Endothelial cell of umbilical vein (primary cell): ENCODE measurements at regions not wholly inside any gene's neighbourhood (a gene's known extent, or its start where the extent isn't known, plus 50 kb on each side); places are given as distances from the start of the nearest gene placed in this dataset.
"Not testable (repeated sequence)": the region's sequence is repeated elsewhere in the genome, so short reads cannot be mapped to it uniquely, and the experiment has no call there.

Experiments
- EZH2 ChIP-seq: IDR thresholded peaks from 2 replicates; pipeline ENCODE4 v1.6.1; 2012; ENCODE audit warnings: borderline replicate concordance, low read depth, mild to moderate bottlenecking, moderate library complexity, low read length, inconsistent platforms; ENCODE audit not compliant: severe bottlenecking
- FOS ChIP-seq: IDR thresholded peaks from 2 replicates; pipeline ENCODE4 v1.6.1; 2011; ENCODE audit warnings: mild to moderate bottlenecking, low read length, moderate library complexity, borderline replicate concordance; ENCODE audit not compliant: insufficient read depth
- GATA2 ChIP-seq: IDR thresholded peaks from 2 replicates; pipeline ENCODE4 v1.7.0; 2011; ENCODE audit warnings: low read depth, mild to moderate bottlenecking, moderate library complexity, mixed read lengths, low read length; ENCODE audit not compliant: insufficient read length, insufficient read depth
- JUN ChIP-seq: IDR thresholded peaks from 2 replicates; pipeline ENCODE4 v1.6.1; 2011; ENCODE audit warnings: borderline replicate concordance, low read depth; ENCODE audit not compliant: insufficient read length, insufficient read depth
- POLR2A ChIP-seq: IDR thresholded peaks from 2 replicates; pipeline ENCODE4 v1.6.1; 2012; ENCODE audit warnings: low read depth, mild to moderate bottlenecking, control low read depth, low read length
- POLR2AphosphoS5 ChIP-seq: IDR thresholded peaks from 2 replicates; pipeline ENCODE4 v1.6.1; 2012; ENCODE audit warnings: low read depth, mild to moderate bottlenecking, control low read depth, low read length, moderate library complexity; ENCODE audit not compliant: insufficient read depth
- TF ChIP-seq, protein P1 (sequence below), 2 donors: IDR thresholded peaks; 1 replicate in 1 of 2; 2 replicates in 1 of 2; pipeline ENCODE4 v1.5.1; 2011; ENCODE audit warnings: low read length in 2 of 2, mild to moderate bottlenecking in 2 of 2, moderate library complexity in 2 of 2, control low read depth in 1 of 2, inconsistent platforms in 1 of 2, low read depth in 1 of 2; ENCODE audit not compliant: insufficient read depth in 1 of 2; ENCODE audit errors: extremely low read depth in 1 of 2
- TF ChIP-seq, protein P2 (sequence below): IDR thresholded peaks from 2 replicates; pipeline ENCODE4 v1.6.1; 2011; ENCODE audit not compliant: insufficient read depth, insufficient read length

DNA sequence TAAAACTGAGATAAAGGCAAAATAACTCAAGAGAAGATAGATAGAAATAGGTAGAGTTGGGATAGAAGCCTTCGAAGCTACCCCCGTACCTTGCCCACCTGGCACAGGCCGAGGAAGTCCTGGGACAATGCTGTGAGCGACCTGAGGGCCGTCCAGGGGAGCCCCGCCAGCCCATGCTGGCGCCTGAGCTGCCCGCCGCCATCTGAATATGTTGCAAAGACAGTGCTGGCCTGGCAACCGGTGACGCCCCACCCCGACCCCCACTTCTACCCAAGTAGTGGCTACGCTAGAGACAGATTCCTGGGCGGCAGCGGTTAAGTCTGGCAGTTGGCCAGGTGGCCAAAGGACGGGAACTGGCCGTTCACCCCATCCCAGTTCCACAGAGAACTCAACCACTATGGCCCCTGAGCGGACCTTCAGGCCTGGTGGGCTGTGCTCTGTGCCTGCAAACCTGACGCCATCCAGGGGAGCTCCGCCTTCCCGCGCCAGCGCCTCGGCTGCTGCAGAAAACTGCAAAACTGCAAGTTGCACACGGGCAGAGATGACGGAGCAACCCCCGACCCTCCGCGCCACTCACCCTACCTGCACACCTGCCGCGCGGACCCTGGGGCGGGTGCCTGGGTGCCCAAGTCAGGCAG is 866.2 kb downstream of the SPATA31A1 start:
- TF ChIP-seq POLR2A, EZH2, JUN, POLR2AphosphoS5, GATA2, FOS: not testable (repeated sequence)
- TF ChIP-seq, protein P1, sequence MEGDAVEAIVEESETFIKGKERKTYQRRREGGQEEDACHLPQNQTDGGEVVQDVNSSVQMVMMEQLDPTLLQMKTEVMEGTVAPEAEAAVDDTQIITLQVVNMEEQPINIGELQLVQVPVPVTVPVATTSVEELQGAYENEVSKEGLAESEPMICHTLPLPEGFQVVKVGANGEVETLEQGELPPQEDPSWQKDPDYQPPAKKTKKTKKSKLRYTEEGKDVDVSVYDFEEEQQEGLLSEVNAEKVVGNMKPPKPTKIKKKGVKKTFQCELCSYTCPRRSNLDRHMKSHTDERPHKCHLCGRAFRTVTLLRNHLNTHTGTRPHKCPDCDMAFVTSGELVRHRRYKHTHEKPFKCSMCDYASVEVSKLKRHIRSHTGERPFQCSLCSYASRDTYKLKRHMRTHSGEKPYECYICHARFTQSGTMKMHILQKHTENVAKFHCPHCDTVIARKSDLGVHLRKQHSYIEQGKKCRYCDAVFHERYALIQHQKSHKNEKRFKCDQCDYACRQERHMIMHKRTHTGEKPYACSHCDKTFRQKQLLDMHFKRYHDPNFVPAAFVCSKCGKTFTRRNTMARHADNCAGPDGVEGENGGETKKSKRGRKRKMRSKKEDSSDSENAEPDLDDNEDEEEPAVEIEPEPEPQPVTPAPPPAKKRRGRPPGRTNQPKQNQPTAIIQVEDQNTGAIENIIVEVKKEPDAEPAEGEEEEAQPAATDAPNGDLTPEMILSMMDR (IDR thresholded peaks at IDR 0.05; ENCODE audit: extremely low read depth in 1 of 2, insufficient read depth in 1 of 2, low read depth in 1 of 2, low read length in 2 of 2), result not testable (repeated sequence)
- TF ChIP-seq, protein P2, sequence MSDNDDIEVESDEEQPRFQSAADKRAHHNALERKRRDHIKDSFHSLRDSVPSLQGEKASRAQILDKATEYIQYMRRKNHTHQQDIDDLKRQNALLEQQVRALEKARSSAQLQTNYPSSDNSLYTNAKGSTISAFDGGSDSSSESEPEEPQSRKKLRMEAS, result not testable (repeated sequence)
